ENCODE measurements at regions not wholly inside any gene's neighbourhood (a gene's known extent, or its start where the extent isn't known, plus 50 kb on each side); places are given as distances from the start of the nearest gene placed in this dataset.
A peak's percentile ranks its signal among the peaks of the same experiment; 100 is the strongest.
"Not testable (repeated sequence)": the region's sequence is repeated elsewhere in the genome, so short reads cannot be mapped to it uniquely, and the experiment has no call there.

DNA sequence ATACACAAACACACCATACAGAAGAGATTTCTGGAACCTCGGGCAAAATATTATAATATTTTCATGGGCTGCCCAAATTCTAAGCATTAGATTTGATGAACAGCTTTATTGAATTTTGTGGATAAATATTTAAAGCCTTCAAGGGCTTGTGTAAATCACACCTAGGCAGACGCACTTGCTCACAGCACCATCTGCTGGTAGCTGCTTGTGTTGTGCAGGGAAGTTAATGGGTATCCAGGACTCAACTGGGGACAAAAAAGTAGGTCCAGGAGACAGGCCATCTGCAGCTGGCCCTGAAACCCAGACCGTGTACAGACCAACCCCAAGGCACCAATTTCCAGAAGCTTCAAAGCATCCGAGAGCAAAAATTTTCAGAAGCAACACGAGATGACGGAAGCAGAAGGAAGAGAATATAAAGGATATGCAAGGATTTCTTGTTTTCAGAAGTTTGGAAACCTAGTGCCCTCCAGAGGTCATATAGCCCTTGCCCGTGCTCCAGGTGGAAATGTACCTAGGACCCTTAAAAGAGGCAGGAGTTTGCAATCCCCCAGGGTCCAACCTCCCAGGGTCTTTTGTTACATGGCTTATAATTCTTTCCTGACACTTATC, 140.0 kb downstream of the CHD9NB start (continued):
- TF ChIP-seq ZNF335 (tag by site-specific recombination; conservative IDR thresholded peaks at IDR 0.05) (no peak), ZSCAN30 (tag by site-specific recombination; IDR thresholded peaks at IDR 0.05) (no peak), ZNF23 (tag by site-specific recombination; IDR thresholded peaks at IDR 0.05; ENCODE audit: borderline replicate concordance) (no peak), ZEB2 (tag by site-specific recombination; IDR thresholded peaks at IDR 0.05) (no peak), ZIC2 (tag by site-specific recombination; IDR thresholded peaks at IDR 0.05) (no peak), ZNF747 (tag by site-specific recombination; IDR thresholded peaks at IDR 0.05) (no peak), OVOL3 (tag by site-specific recombination; IDR thresholded peaks at IDR 0.05) (no peak), ZNF324 (tag by site-specific recombination; IDR thresholded peaks at IDR 0.05) (no peak), ZNF555 (tag by site-specific recombination; conservative IDR thresholded peaks at IDR 0.05) (no peak), REPIN1 (tag by site-specific recombination; IDR thresholded peaks at IDR 0.05; ENCODE audit: low read depth) (no peak)
- TF ChIP-seq, protein P1, sequence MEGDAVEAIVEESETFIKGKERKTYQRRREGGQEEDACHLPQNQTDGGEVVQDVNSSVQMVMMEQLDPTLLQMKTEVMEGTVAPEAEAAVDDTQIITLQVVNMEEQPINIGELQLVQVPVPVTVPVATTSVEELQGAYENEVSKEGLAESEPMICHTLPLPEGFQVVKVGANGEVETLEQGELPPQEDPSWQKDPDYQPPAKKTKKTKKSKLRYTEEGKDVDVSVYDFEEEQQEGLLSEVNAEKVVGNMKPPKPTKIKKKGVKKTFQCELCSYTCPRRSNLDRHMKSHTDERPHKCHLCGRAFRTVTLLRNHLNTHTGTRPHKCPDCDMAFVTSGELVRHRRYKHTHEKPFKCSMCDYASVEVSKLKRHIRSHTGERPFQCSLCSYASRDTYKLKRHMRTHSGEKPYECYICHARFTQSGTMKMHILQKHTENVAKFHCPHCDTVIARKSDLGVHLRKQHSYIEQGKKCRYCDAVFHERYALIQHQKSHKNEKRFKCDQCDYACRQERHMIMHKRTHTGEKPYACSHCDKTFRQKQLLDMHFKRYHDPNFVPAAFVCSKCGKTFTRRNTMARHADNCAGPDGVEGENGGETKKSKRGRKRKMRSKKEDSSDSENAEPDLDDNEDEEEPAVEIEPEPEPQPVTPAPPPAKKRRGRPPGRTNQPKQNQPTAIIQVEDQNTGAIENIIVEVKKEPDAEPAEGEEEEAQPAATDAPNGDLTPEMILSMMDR (tag by site-specific recombination; IDR thresholded peaks at IDR 0.05), result peak; percentile 50; the same call in 1 of the 2 replicates
- TF ChIP-seq, protein P2, sequence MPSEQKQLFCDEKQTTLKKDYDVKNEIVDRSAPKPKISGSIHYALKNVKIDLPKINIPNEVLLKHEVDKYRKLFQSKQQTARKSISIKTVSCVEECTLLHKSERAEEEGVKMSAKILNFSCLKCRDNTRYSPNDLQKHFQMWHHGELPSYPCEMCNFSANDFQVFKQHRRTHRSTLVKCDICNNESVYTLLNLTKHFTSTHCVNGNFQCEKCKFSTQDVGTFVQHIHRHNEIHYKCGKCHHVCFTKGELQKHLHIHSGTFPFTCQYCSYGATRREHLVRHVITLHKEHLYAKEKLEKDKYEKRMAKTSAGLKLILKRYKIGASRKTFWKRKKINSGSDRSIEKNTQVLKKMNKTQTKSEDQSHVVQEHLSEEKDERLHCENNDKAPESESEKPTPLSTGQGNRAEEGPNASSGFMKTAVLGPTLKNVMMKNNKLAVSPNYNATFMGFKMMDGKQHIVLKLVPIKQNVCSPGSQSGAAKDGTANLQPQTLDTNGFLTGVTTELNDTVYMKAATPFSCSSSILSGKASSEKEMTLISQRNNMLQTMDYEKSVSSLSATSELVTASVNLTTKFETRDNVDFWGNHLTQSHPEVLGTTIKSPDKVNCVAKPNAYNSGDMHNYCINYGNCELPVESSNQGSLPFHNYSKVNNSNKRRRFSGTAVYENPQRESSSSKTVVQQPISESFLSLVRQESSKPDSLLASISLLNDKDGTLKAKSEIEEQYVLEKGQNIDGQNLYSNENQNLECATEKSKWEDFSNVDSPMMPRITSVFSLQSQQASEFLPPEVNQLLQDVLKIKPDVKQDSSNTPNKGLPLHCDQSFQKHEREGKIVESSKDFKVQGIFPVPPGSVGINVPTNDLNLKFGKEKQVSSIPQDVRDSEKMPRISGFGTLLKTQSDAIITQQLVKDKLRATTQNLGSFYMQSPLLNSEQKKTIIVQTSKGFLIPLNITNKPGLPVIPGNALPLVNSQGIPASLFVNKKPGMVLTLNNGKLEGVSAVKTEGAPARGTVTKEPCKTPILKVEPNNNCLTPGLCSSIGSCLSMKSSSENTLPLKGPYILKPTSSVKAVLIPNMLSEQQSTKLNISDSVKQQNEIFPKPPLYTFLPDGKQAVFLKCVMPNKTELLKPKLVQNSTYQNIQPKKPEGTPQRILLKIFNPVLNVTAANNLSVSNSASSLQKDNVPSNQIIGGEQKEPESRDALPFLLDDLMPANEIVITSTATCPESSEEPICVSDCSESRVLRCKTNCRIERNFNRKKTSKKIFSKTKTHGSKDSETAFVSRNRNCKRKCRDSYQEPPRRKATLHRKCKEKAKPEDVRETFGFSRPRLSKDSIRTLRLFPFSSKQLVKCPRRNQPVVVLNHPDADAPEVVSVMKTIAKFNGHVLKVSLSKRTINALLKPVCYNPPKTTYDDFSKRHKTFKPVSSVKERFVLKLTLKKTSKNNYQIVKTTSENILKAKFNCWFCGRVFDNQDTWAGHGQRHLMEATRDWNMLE (tag by site-specific recombination; conservative IDR thresholded peaks at IDR 0.05; ENCODE audit: low read depth), result no peak

DNA sequence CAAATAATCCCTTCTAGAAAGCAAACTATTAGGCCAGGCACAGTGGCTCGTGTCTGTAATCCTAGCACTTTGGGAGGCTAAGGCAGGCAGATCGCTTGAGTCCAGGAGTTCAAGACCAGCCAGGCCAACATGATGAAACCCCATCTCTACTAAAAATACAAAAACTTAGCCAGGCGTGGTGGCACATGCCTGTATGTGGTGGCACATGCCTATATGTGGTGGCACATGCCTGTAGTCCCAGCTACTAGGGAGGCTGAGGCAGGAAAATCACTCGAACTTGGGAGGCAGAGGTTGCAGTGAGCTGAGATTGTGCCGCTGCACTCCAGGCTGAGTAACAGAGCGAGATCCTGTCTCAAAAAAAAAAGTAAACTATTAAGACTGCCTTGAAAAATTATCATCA, 144.6 kb downstream of the CHD9NB start:
- H3K4me1 ChIP-seq (ENCODE audit: control insufficient read depth, insufficient read depth, low read length); H3K36me3 ChIP-seq (ENCODE audit: control insufficient read depth in 2 of 2, insufficient read depth in 1 of 2, low read length in 2 of 2); H3K27ac ChIP-seq (ENCODE audit: extremely low read depth, low read depth, low read length); H3K9me3 ChIP-seq (ENCODE audit: control insufficient read depth, insufficient read depth, low read depth, low read length); H3K4me3 ChIP-seq (ENCODE audit: low read depth, low read length); POLR2A ChIA-PET: not testable (repeated sequence)
- CTCF ChIA-PET, result interaction anchor here (1.3 to 2.6 kb wide), 2 partner anchors 11 to 839 kb away, joined by 3 to 8 read pairs; no protein-coding TSS in a partner anchor

DNA sequence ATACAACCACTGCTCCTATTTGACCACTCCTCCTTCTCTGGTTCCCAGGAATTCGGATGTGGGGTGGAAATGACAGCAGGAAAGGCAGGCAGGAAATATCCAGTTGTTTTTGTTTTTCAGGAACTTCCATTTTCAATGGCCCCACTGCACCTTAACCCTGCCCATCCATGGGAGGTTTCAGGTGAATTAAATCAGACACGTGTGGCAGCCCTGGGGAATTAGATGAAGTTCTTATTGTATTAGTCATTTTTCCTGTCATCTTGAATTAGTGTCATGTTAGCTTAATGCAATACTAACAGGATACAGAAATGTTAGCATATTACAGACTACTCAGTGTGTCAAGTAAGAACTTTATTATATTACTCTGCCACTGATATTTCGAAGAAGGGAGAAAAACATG, 146.4 kb downstream of the CHD9NB start:
- no peaks in the 10 kb centered on the region for H3K9me3 ChIP-seq (ENCODE audit: control insufficient read depth, insufficient read depth, low read depth, low read length)
- H3K27ac ChIP-seq (ENCODE audit: extremely low read depth, low read depth, low read length), result no peak overlapping the region
- TF ChIP-seq ZFP3 (tag by site-specific recombination; IDR thresholded peaks at IDR 0.05; ENCODE audit: low read depth), result no peak
- H3K4me1 ChIP-seq (ENCODE audit: control insufficient read depth, insufficient read depth, low read length), result no peaks in the 10 kb centered on the region
- ChIA-PET CTCF (interaction anchor here (0.6 kb wide), 1 partner anchor 62 kb away, joined by 3 read pairs; no protein-coding TSS in a partner anchor), POLR2A (no interaction called here)
- no peaks in the 10 kb centered on the region for H3K36me3 ChIP-seq (ENCODE audit: control insufficient read depth in 2 of 2, insufficient read depth in 1 of 2, low read length in 2 of 2)
- no peak overlapping the region for H3K4me3 ChIP-seq (ENCODE audit: low read depth, low read length)

All from HEK293 (cell line).